D721Med (cell line): ENCODE measurements at regions not wholly inside any gene's neighbourhood (a gene's known extent, or its start where the extent isn't known, plus 50 kb on each side); places are given as distances from the start of the nearest gene placed in this dataset.

ENCODE experiments used
- DNase-seq: peaks from one replicate; pipeline ENCODE4 v3.0.0; 2011; ENCODE audit warnings: low spot score; ENCODE audit not compliant: insufficient read length
- FAIRE-seq: peaks from 2 replicates; lab custom pipeline; 2011; peaks lifted over from hg19 to GRCh38; lab: Jason Lieb, UNC
- TF ChIP-seq, protein P1 (sequence below): IDR thresholded peaks from 2 replicates; pipeline ENCODE4 v1.5.1; 2012; ENCODE audit warnings: mild to moderate bottlenecking, control low read depth; ENCODE audit not compliant: insufficient read depth; ENCODE audit errors: missing control alignments

DNA sequence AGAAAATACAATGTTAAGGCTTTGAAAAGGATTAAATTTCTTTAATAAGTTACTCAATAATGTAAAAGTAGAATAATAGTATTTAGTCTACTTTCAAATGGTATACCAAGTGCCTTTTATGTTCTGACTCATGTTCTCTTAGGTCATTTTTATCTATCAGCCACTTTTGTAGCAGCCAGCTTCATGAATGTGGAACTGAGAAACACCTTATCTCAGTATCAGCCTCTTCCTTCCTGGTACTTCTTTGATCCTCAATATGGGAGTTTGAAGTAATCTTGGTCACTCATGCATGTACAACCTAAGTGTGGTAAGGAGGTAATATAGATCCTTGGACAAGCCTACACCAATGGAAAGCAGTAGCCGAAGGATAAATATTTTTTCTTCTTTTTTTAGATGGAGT is 180.4 kb upstream of the NRXN1 start:
- no peak for DNase-seq

DNA sequence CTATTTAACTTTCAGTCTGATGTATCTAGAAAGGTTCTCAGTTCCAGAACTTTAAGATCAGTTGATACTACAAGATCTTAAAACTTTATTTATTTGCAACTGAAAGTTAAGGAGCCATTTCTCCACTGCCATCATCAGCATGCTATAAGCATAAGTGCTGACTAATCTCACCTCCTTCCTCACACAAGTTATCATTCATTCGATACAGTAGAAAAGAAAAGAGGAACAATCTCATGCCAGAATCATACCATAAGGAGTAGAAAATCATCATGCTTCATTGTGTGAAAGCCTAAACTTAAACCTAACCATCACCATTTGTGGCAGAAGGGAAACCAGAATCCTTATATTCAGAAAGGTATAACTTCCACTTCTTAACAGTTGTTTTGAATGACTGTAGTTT is 176.6 kb upstream of the NRXN1 start:
- DNase-seq = no peak
- TF ChIP-seq, protein P1, sequence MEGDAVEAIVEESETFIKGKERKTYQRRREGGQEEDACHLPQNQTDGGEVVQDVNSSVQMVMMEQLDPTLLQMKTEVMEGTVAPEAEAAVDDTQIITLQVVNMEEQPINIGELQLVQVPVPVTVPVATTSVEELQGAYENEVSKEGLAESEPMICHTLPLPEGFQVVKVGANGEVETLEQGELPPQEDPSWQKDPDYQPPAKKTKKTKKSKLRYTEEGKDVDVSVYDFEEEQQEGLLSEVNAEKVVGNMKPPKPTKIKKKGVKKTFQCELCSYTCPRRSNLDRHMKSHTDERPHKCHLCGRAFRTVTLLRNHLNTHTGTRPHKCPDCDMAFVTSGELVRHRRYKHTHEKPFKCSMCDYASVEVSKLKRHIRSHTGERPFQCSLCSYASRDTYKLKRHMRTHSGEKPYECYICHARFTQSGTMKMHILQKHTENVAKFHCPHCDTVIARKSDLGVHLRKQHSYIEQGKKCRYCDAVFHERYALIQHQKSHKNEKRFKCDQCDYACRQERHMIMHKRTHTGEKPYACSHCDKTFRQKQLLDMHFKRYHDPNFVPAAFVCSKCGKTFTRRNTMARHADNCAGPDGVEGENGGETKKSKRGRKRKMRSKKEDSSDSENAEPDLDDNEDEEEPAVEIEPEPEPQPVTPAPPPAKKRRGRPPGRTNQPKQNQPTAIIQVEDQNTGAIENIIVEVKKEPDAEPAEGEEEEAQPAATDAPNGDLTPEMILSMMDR = no peak
- no peak for FAIRE-seq

More for the DNA sequence above, 180.4 kb upstream of the NRXN1 start:
- TF ChIP-seq, protein P1 = no peak
- no peak for FAIRE-seq

GRCh38 chr2:51201295-51201694 is 169.4 kb upstream of the NRXN1 start:
- DNase-seq (no peak), FAIRE-seq (no peak)
- TF ChIP-seq, protein P1 = no peak

GRCh38 chr2:51194656-51195055 is 162.7 kb upstream of the NRXN1 start:
- DNase-seq (no peak), FAIRE-seq (no peak)
- TF ChIP-seq, protein P1 = no peak

- no peak for FAIRE-seq
- TF ChIP-seq, protein P1 = no peak
- DNase-seq = no peak
These were observed 138.3 kb upstream of the NRXN1 start for GRCh38 chr2:51170273-51170672.

GRCh38 chr2:51165534-51166260 is 133.8 kb upstream of the NRXN1 start:
- DNase-seq (no peak), FAIRE-seq (no peak)
- TF ChIP-seq, protein P1 = no peak

GRCh38 chr2:51158251-51158650 is 126.3 kb upstream of the NRXN1 start:
- TF ChIP-seq, protein P1 = no peak
- DNase-seq = no peak
- FAIRE-seq = no peak
